Fibroblast of mammary gland (primary cell): ENCODE measurements at regions not wholly inside any gene's neighbourhood (a gene's known extent, or its start where the extent isn't known, plus 50 kb on each side); places are given as distances from the start of the nearest gene placed in this dataset.
A peak's percentile ranks its signal among the peaks of the same experiment; 100 is the strongest.

Source experiments
- DNase-seq: peaks from one replicate; pipeline ENCODE4 v3.0.0-alpha.2; 2010; ENCODE audit warnings: low read depth
- H3K4me3 ChIP-seq: 2 replicates; pipeline ENCODE4 v1.5.1; 2011; ENCODE audit warnings: low read depth, mild to moderate bottlenecking, low read length, moderate library complexity; ENCODE audit not compliant: control insufficient read depth
- CTCF ChIP-seq: conservative IDR thresholded peaks from 2 replicates; pipeline ENCODE4 v1.5.1; 2011; ENCODE audit warnings: low read depth, low read length, inconsistent platforms; ENCODE audit not compliant: control insufficient read depth, insufficient read depth

GRCh38 chr4:186807808-186808629 lies 84.4 kb upstream of the FAT1 start:
- no peak for TF ChIP-seq CTCF
- H3K4me3 ChIP-seq = no peak overlapping the region
- DNase-seq = peak; percentile 59

GRCh38 chr4:186808630-186809018 lies 85.0 kb upstream of the FAT1 start:
- TF ChIP-seq CTCF = no peak
- H3K4me3 ChIP-seq = no peak overlapping the region
- peak; percentile 92 for DNase-seq

DNA sequence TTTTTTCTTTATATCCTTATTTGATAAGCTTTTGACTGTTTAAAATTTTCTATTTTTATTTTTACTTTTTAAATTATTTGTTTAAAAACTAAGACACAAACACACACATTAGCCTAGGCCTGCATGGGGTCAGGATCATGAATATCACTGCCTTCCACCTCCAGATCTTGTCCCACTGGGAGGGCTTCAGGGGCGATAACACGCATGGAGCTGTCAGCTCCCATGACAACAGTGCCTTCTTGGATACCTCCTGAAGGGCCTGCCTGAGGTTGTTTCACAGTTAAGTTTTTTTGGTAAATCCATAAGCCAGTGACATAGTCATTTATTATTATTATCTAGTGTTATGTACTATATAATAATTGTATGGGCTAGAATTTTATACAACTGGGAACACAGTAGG lies 85.4 kb upstream of the FAT1 start:
- TF ChIP-seq CTCF = no peak
- no peak overlapping the region for H3K4me3 ChIP-seq
- no peak for DNase-seq

GRCh38 chr4:186810613-186811150 lies 87.0 kb upstream of the FAT1 start:
- no peak for DNase-seq
- no peak overlapping the region for H3K4me3 ChIP-seq

GRCh38 chr4:186812592-186812991 lies 88.9 kb upstream of the FAT1 start:
- no peak for DNase-seq
- no peak for TF ChIP-seq CTCF
- H3K4me3 ChIP-seq = no peak overlapping the region

More at GRCh38 chr4:186810613-186811150, 87.0 kb upstream of the FAT1 start:
- TF ChIP-seq CTCF = no peak

- TF ChIP-seq CTCF = no peak
- no peak for DNase-seq
- no peak overlapping the region for H3K4me3 ChIP-seq
Measured at GRCh38 chr4:186813377-186814068, 89.9 kb upstream of the FAT1 start.
